K562 (cell line): ENCODE measurements at regions not wholly inside any gene's neighbourhood (a gene's known extent, or its start where the extent isn't known, plus 50 kb on each side); places are given as distances from the start of the nearest gene placed in this dataset.

ENCODE experiments used
- ETV6 ChIP-seq, 3 experiments: fragments of 150-350 bp in 1 of 3; sonication (generic) in 1 of 3; formaldehyde crosslinking in 1 of 3; IDR thresholded peaks; 2 replicates each; pipeline versions ENCODE4 v1.6.1 to v1.8.0; 2014 to 2022; ENCODE audit warnings: borderline replicate concordance in 2 of 3, low read depth in 2 of 3, antibody characterized with exemption in 1 of 3, low read length in 1 of 3, mild to moderate bottlenecking in 1 of 3, missing genetic modification reagents in 1 of 3
- RAD21 ChIP-seq, 2 experiments: fragments of 250-450 bp in 1 of 2; fragments of 450-650 bp in 1 of 2; sonication (Bioruptor Pico) in 1 of 2; formaldehyde crosslinking in 1 of 2; IDR thresholded peaks in 1 of 2; conservative IDR thresholded peaks in 1 of 2; 2 replicates each; pipeline versions ENCODE4 v1.4.0 to v1.8.0; 2020 to 2022; ENCODE audit warnings: mild to moderate bottlenecking in 2 of 2, moderate library complexity in 1 of 2
- TF ChIP-seq, protein P1 (sequence below), 2 experiments: fragments of 450-650 bp; formaldehyde crosslinking in 1 of 2; IDR thresholded peaks; 2 replicates each; pipeline versions ENCODE4 v1.4.0 to v1.6.1; 2014 to 2020; ENCODE audit warnings: mild to moderate bottlenecking in 2 of 2, borderline replicate concordance in 1 of 2, low read depth in 1 of 2

DNA sequence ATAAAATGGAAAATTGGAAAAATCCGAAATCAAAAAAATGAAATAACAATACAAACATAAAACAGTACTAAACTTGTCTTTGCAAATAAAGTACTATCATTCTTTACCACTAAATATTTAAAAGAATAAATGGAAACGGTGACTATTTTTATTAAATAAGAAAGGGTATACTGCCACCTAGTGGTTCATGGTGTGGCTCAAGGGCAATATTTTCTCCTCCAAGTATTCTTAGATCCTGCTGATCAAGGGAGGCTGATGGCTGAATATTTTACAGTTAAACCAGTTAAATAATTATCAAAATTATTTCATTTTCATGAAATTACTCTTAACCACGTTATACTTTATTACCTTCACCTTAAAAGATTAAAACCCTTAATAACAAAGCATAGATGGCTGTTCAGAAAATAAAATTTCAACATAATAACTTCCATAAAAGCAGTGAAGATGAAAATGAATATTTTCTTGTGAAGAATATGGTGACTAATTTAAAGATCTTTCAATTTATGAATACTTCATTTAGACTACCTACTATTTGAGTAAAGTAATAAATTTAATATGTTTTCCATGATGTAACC, 1793.9 kb downstream of the NCAM2 start (continued):
- TF ChIP-seq, protein P1, sequence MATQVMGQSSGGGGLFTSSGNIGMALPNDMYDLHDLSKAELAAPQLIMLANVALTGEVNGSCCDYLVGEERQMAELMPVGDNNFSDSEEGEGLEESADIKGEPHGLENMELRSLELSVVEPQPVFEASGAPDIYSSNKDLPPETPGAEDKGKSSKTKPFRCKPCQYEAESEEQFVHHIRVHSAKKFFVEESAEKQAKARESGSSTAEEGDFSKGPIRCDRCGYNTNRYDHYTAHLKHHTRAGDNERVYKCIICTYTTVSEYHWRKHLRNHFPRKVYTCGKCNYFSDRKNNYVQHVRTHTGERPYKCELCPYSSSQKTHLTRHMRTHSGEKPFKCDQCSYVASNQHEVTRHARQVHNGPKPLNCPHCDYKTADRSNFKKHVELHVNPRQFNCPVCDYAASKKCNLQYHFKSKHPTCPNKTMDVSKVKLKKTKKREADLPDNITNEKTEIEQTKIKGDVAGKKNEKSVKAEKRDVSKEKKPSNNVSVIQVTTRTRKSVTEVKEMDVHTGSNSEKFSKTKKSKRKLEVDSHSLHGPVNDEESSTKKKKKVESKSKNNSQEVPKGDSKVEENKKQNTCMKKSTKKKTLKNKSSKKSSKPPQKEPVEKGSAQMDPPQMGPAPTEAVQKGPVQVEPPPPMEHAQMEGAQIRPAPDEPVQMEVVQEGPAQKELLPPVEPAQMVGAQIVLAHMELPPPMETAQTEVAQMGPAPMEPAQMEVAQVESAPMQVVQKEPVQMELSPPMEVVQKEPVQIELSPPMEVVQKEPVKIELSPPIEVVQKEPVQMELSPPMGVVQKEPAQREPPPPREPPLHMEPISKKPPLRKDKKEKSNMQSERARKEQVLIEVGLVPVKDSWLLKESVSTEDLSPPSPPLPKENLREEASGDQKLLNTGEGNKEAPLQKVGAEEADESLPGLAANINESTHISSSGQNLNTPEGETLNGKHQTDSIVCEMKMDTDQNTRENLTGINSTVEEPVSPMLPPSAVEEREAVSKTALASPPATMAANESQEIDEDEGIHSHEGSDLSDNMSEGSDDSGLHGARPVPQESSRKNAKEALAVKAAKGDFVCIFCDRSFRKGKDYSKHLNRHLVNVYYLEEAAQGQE (IDR thresholded peaks at IDR 0.05; ENCODE audit: borderline replicate concordance): peak; percentile 58; the same call in 1 of the 2 replicates
- TF ChIP-seq, protein P1 (CRISPR knock-in tag; IDR thresholded peaks at IDR 0.05; ENCODE audit: low read depth): no peak
- peak; percentile 73 to 74 for TF ChIP-seq RAD21 (CRISPR knock-in tag; conservative IDR thresholded peaks at IDR 0.05 in 1 of 2, IDR thresholded peaks at IDR 0.05 in 1 of 2)
- TF ChIP-seq ETV6 (IDR thresholded peaks at IDR 0.05; ENCODE audit: borderline replicate concordance in 1 of 2, low read depth in 2 of 2, low read length in 1 of 2): no peak
- TF ChIP-seq ETV6 (CRISPR knock-in tag; IDR thresholded peaks at IDR 0.05; ENCODE audit: borderline replicate concordance): no peak
